Pancreas (tissue), 10 donors: ENCODE measurements at regions not wholly inside any gene's neighbourhood (a gene's known extent, or its start where the extent isn't known, plus 50 kb on each side); places are given as distances from the start of the nearest gene placed in this dataset.

Experiments
- ATAC-seq, 4 donors: fragments of 200-7000 bp; cut with Tn5 transposase; one replicate each; pipeline versions ENCODE4 v1.8.0 to v1.9.1; 2020; ENCODE audit warnings: mild to moderate bottlenecking in 4 of 4, moderate library complexity in 4 of 4
- DNase-seq, 6 donors: peaks; one replicate each; pipeline ENCODE4 v3.0.0-alpha.2; 2020
- FAIRE-seq: peaks from 2 replicates; lab custom pipeline; 2012; peaks lifted over from hg19 to GRCh38; lab: Jason Lieb, UNC
- H3K27ac ChIP-seq, 4 donors: fragments of 200-600 bp; sonication (generic); 1 replicate in 3 of 4; 2 replicates in 1 of 4; pipeline versions ENCODE4 v1.5.0 to v1.8.0; 2020
- H3K27me3 ChIP-seq, 4 donors: fragments of 200-600 bp; one replicate each; pipeline ENCODE4 v1.8.0; 2021
- H3K36me3 ChIP-seq, 3 donors: fragments of 200-600 bp; sonication (generic) in 1 of 3; one replicate each; pipeline versions ENCODE4 v1.5.0 to v1.8.0; 2020 to 2021
- H3K4me1 ChIP-seq, 3 donors: fragments of 200-600 bp; one replicate each; pipeline ENCODE4 v1.8.0; 2021
- H3K4me3 ChIP-seq, 4 donors: fragments of 200-600 bp; sonication (generic) in 2 of 4; one replicate each; pipeline versions ENCODE4 v1.5.0 to v1.8.0; 2020 to 2021
- H3K9me3 ChIP-seq, 4 donors: fragments of 200-600 bp; one replicate each; pipeline ENCODE4 v1.8.0; 2021
- CTCF ChIP-seq, 4 donors: fragments of 200-600 bp; sonication (generic) in 3 of 4; IDR thresholded peaks; one replicate each; pipeline versions ENCODE4 v1.5.0 to v1.8.0; 2021; ENCODE audit warnings: antibody characterized with exemption in 4 of 4
- WGBS, 2 donors: extraction: QIAGEN DNeasy Blood & Tissue Kit; methylation state at CpG; one replicate each; pipeline ENCODE4 v1.1.7; 2013; 5-methylcytosine and 5-hydroxymethylcytosine counted together
- intact Hi-C, 3 donors: fragments of 100-400 bp; cut with DNase I; formaldehyde crosslinking; loops; one replicate each; pipeline versions ENCODE4 v1.11.1 to v1.14.2; 2022
- donor health status: healthy with polysubstance abuse.
- donor health status: DM: no; HTN: no; CAD: no; lungs with moderate emphysema.
- donor health status: DM: no; HTN: no; CAD: no.
- donor health status: control.
- donor health status: control.
- donor health status: Bipolar disorder and iron deficiency.
- donor health status: DM: yes; HTN: yes; CAD: no.
- donor health status: DM: no; HTN: no; CAD: no.
- donor health status: DM: no; HTN: no; CAD: no.
- donor health status: DM: yes; HTN: yes; CAD: no.

DNA sequence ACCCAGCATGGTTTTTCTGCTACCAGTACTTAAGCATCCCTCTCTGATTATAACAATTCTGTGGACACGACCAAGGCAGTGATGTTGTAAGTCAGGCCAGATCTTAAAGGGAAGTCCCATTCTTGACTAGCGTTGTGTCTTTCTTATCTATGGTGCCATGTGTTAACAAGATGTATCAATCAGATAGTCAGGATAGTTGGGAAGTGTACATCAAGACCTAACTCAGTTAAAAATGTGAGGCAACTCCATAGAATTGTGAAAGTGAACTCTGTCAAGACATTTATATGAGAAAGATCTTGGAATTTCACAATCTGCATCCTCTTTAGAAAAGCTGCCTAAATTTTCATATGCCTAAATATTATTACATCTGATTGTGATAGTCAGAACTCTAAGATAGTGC lies 341.7 kb upstream of the SEMA3D start:
- WGBS, 2 donors: 50 to 59% methylated on average over 2 of the region's 2 CpGs
- ATAC-seq: no peak
- no peak for DNase-seq

GRCh38 chr7:85525676-85526075 lies 338.8 kb upstream of the SEMA3D start:
- Histone ChIP-seq H3K4me3 (no peak overlapping the region), H3K9me3 (no peaks in the 10 kb centered on the region), H3K36me3 (no peaks in the 10 kb centered on the region), H3K27me3 (peaks cover 0 to 3% (median 0%) of the 10 kb centered on the region in 4 donors), H3K27ac (no peak overlapping the region), H3K4me1 (peaks cover 0 to 8% (median 5%) of the 10 kb centered on the region in 3 donors)
- no peak for FAIRE-seq
- TF ChIP-seq CTCF (IDR thresholded peaks at IDR 0.05): no peak
- ATAC-seq: no peak
- DNase-seq: no peak
- intact Hi-C loops: no loop called here

More for the DNA sequence above, 341.7 kb upstream of the SEMA3D start:
- no peak for FAIRE-seq
- Histone ChIP-seq H3K9me3 (no peaks in the 10 kb centered on the region), H3K36me3 (no peaks in the 10 kb centered on the region), H3K4me3 (no peak overlapping the region), H3K27ac (no peak overlapping the region), H3K27me3 (peaks cover 0 to 3% (median 0%) of the 10 kb centered on the region in 4 donors), H3K4me1 (no peaks in the 10 kb centered on the region)
- intact Hi-C loops: no loop called here
- no peak for TF ChIP-seq CTCF (IDR thresholded peaks at IDR 0.05)

DNA sequence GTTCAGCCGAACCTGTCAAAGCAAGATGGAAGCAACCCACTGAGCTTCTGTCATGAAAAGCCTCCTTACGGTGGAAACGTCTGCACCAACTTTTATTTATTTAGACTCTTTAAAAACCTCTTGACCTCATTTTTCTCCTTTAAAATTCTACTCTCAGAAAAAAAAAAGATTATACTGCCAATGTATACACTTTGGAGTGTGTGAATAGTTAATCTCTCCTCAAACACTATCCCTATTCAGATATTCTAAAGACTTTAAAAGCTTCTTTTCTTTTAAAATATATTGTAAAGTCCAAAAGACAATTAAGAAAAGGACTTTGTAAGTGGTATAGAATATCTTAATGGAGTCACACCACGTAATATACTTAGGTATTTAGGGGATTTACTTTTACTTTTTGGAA lies 335.2 kb upstream of the SEMA3D start:
- H3K4me3 ChIP-seq: no peak overlapping the region
- no peaks in the 10 kb centered on the region for H3K9me3 ChIP-seq
- H3K36me3 ChIP-seq: no peaks in the 10 kb centered on the region
- DNase-seq (no peak), FAIRE-seq (no peak), ATAC-seq (no peak)
- peaks cover 0 to 3% (median 0%) of the 10 kb centered on the region in 4 donors for H3K27me3 ChIP-seq
- no peak overlapping the region for H3K27ac ChIP-seq
- 74 to 75% methylated on average over 4 of the region's 4 CpGs for WGBS, 2 donors
- no peak for TF ChIP-seq CTCF (IDR thresholded peaks at IDR 0.05)
- peaks cover 0 to 9% (median 5%) of the 10 kb centered on the region in 3 donors for H3K4me1 ChIP-seq
- intact Hi-C loops: no loop called here

- no peak overlapping the region for H3K4me3 ChIP-seq
- ATAC-seq (no peak), FAIRE-seq (no peak), DNase-seq (no peak)
- peaks cover 0 to 3% (median 0%) of the 10 kb centered on the region in 4 donors for H3K27me3 ChIP-seq
- no peak overlapping the region for H3K27ac ChIP-seq
- intact Hi-C loops: no loop called here
- H3K36me3 ChIP-seq: no peaks in the 10 kb centered on the region
- peaks cover 0 to 9% (median 5%) of the 10 kb centered on the region in 3 donors for H3K4me1 ChIP-seq
- WGBS, 2 donors: 18 to 30% methylated on average over 3 of the region's 3 CpGs
- no peaks in the 10 kb centered on the region for H3K9me3 ChIP-seq
- no peak for TF ChIP-seq CTCF (IDR thresholded peaks at IDR 0.05)
Observed at GRCh38 chr7:85521108-85521694, 334.3 kb upstream of the SEMA3D start.

GRCh38 chr7:85520175-85520574 lies 333.3 kb upstream of the SEMA3D start:
- no peak for ATAC-seq
- no peak for DNase-seq
- no peak overlapping the region for H3K27ac ChIP-seq
- H3K9me3 ChIP-seq: no peaks in the 10 kb centered on the region
- no peak for FAIRE-seq
- no peaks in the 10 kb centered on the region for H3K36me3 ChIP-seq
- no peak overlapping the region for H3K4me3 ChIP-seq
- TF ChIP-seq CTCF (IDR thresholded peaks at IDR 0.05): no peak
- intact Hi-C loops: no loop called here
- peaks cover 0 to 2% (median 0%) of the 10 kb centered on the region in 4 donors for H3K27me3 ChIP-seq
- H3K4me1 ChIP-seq: peaks cover 0 to 9% (median 5%) of the 10 kb centered on the region in 3 donors
